HCT116 (cell line): ENCODE measurements at regions not wholly inside any gene's neighbourhood (a gene's known extent, or its start where the extent isn't known, plus 50 kb on each side); places are given as distances from the start of the nearest gene placed in this dataset.

ENCODE experiments used
- EGR1 ChIP-seq: IDR thresholded peaks from 2 replicates; pipeline ENCODE4 v1.6.1; 2012; ENCODE audit warnings: low read depth
- EZH2 ChIP-seq: fragments of 200-600 bp; sonication (generic); IDR thresholded peaks from 2 replicates; pipeline ENCODE4 v1.6.1; 2017; ENCODE audit warnings: antibody characterized with exemption, mixed run types
- POLR2A ChIP-seq: IDR thresholded peaks from 2 replicates; pipeline ENCODE4 v1.7.0; 2011; ENCODE audit warnings: borderline replicate concordance; ENCODE audit not compliant: insufficient read depth, insufficient read length; ENCODE audit errors: extremely low read depth
- POLR2AphosphoS5 ChIP-seq: IDR thresholded peaks from 2 replicates; pipeline ENCODE4 v1.6.1; 2011; ENCODE audit warnings: mild to moderate bottlenecking, low read depth, low read length, moderate library complexity
- SIN3A ChIP-seq: IDR thresholded peaks from 2 replicates; pipeline ENCODE4 v1.6.1; 2012; ENCODE audit warnings: low read depth
- SP1 ChIP-seq: IDR thresholded peaks from 2 replicates; pipeline ENCODE4 v1.6.1; 2012; ENCODE audit warnings: low read depth
- ZNF274 ChIP-seq: fragments of 200-500 bp; sonication (Bioruptor generic); IDR thresholded peaks from 2 replicates; pipeline ENCODE4 v1.6.1; 2014; ENCODE audit warnings: mild to moderate bottlenecking, low read depth, low read length, inconsistent platforms
- TF ChIP-seq, protein P1 (sequence below), 3 experiments: fragments of 200-600 bp in 1 of 3; sonication (generic) in 1 of 3; IDR thresholded peaks in 2 of 3; conservative IDR thresholded peaks in 1 of 3; 2 replicates each; pipeline ENCODE4 v1.5.1; 2012 to 2017; ENCODE audit warnings: low read depth in 2 of 3, low read length in 2 of 3, antibody characterized with exemption in 1 of 3, borderline replicate concordance in 1 of 3, control low read depth in 1 of 3, mild to moderate bottlenecking in 1 of 3, mixed read lengths in 1 of 3, mixed run types in 1 of 3, moderate library complexity in 1 of 3; ENCODE audit not compliant: insufficient read depth in 1 of 3
- TF ChIP-seq, protein P2 (sequence below): IDR thresholded peaks from 2 replicates; pipeline ENCODE4 v1.6.1; 2012
- TF ChIP-seq, protein P3 (sequence below): IDR thresholded peaks from 2 replicates; pipeline ENCODE4 v1.6.1; 2012; ENCODE audit warnings: low read depth

GRCh38 chr1:221139991-221140390 is 260.7 kb downstream of the HLX start:
- no peak for TF ChIP-seq ZNF274
- no peak for TF ChIP-seq POLR2A
- no peak for TF ChIP-seq SIN3A
- TF ChIP-seq EZH2, result no peak
- no peak for TF ChIP-seq SP1
- TF ChIP-seq EGR1, result no peak
- TF ChIP-seq, protein P1, sequence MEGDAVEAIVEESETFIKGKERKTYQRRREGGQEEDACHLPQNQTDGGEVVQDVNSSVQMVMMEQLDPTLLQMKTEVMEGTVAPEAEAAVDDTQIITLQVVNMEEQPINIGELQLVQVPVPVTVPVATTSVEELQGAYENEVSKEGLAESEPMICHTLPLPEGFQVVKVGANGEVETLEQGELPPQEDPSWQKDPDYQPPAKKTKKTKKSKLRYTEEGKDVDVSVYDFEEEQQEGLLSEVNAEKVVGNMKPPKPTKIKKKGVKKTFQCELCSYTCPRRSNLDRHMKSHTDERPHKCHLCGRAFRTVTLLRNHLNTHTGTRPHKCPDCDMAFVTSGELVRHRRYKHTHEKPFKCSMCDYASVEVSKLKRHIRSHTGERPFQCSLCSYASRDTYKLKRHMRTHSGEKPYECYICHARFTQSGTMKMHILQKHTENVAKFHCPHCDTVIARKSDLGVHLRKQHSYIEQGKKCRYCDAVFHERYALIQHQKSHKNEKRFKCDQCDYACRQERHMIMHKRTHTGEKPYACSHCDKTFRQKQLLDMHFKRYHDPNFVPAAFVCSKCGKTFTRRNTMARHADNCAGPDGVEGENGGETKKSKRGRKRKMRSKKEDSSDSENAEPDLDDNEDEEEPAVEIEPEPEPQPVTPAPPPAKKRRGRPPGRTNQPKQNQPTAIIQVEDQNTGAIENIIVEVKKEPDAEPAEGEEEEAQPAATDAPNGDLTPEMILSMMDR (IDR thresholded peaks at IDR 0.05 in 2 of 3, conservative IDR thresholded peaks at IDR 0.05 in 1 of 3; ENCODE audit: borderline replicate concordance in 1 of 3, insufficient read depth in 1 of 3, low read depth in 2 of 3, low read length in 2 of 3), result no peak
- TF ChIP-seq, protein P2, sequence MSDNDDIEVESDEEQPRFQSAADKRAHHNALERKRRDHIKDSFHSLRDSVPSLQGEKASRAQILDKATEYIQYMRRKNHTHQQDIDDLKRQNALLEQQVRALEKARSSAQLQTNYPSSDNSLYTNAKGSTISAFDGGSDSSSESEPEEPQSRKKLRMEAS, result no peak
- TF ChIP-seq, protein P3, sequence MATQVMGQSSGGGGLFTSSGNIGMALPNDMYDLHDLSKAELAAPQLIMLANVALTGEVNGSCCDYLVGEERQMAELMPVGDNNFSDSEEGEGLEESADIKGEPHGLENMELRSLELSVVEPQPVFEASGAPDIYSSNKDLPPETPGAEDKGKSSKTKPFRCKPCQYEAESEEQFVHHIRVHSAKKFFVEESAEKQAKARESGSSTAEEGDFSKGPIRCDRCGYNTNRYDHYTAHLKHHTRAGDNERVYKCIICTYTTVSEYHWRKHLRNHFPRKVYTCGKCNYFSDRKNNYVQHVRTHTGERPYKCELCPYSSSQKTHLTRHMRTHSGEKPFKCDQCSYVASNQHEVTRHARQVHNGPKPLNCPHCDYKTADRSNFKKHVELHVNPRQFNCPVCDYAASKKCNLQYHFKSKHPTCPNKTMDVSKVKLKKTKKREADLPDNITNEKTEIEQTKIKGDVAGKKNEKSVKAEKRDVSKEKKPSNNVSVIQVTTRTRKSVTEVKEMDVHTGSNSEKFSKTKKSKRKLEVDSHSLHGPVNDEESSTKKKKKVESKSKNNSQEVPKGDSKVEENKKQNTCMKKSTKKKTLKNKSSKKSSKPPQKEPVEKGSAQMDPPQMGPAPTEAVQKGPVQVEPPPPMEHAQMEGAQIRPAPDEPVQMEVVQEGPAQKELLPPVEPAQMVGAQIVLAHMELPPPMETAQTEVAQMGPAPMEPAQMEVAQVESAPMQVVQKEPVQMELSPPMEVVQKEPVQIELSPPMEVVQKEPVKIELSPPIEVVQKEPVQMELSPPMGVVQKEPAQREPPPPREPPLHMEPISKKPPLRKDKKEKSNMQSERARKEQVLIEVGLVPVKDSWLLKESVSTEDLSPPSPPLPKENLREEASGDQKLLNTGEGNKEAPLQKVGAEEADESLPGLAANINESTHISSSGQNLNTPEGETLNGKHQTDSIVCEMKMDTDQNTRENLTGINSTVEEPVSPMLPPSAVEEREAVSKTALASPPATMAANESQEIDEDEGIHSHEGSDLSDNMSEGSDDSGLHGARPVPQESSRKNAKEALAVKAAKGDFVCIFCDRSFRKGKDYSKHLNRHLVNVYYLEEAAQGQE, result no peak
- TF ChIP-seq POLR2AphosphoS5, result no peak
